Cardiac septum (tissue), 1 donor: ENCODE measurements at regions not wholly inside any gene's neighbourhood (a gene's known extent, or its start where the extent isn't known, plus 50 kb on each side); places are given as distances from the start of the nearest gene placed in this dataset.
"Not testable (repeated sequence)": the region's sequence is repeated elsewhere in the genome, so short reads cannot be mapped to it uniquely, and the experiment has no call there.

Source experiments
- DNase-seq: peaks from one replicate; pipeline ENCODE4 v3.0.0-alpha.2; 2020; ENCODE audit warnings: low spot score
- intact Hi-C: fragments of 100-400 bp; cut with DNase I; formaldehyde crosslinking; loops from one replicate; pipeline ENCODE4 v1.14.0; 2022
- donor health status: DM: no; HTN: no; CAD: no.

GRCh38 chr20:24842918-24843715 is 106.0 kb upstream of the CST7 start:
- intact Hi-C loops = no loop called here
- DNase-seq = no peak

DNA sequence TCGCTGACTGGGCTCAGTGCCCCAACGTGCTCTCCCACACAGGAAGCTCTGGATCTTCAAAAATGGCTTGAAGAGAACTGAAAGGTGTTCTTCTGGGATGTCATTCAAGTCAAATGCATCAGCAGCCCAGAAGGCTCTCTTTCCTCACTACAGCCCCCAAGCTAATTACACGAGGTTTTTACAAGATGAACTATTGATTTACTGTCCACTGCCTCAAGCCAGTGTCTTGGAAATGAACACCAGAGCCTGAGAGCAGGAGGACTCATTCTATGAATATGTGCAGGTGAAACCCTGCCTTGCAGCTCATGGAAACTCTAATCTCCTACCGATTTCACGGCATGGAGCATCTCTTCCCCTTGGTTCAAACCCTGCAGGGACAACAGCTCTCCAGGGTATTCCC is 98.9 kb upstream of the CST7 start:
- DNase-seq = peak; percentile 41
- intact Hi-C loops = no loop called here

- intact Hi-C loops = no loop called here
- DNase-seq = no peak
Observed at GRCh38 chr20:24851346-24852019, 97.6 kb upstream of the CST7 start.

DNA sequence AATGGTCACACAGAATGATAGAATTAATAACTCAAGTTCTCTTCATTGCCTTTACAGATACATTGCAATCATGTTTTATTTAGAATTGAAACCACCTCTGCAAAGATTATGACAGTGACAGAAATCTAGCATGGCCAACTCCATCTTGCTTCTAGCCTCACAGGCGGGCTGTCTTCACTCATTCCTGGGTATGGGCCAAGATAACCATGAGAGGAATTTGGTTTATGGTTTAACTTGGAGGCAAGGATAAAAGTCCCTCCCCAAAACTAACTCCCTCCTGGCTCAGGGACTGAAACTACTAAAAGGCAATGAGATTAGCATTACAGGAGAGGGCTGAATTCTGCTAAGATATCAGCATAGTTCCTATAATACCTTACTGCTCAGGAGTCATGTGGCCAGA is 95.2 kb upstream of the CST7 start:
- peak; percentile 22 for DNase-seq
- intact Hi-C loops = no loop called here

DNA sequence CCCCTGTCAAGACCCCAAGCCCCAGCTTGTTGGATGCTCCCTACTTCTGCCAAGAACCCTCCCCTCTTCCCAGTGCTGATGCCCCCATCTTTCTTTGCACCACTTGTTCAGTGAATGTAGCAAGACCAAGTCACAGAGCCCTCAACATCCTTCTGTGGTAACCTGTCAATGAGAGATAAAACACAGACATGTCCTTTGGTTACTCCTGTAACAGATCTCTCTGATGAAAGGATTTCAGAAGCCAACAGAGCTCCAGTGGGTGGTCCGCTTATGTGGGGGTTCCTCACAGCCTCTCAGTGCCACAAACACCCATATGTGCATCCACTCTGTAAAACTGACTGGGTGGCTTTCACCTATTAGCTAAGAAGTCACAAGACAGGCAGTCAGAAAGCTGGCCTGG is 93.2 kb upstream of the CST7 start:
- no peak for DNase-seq
- intact Hi-C loops = no loop called here

DNA sequence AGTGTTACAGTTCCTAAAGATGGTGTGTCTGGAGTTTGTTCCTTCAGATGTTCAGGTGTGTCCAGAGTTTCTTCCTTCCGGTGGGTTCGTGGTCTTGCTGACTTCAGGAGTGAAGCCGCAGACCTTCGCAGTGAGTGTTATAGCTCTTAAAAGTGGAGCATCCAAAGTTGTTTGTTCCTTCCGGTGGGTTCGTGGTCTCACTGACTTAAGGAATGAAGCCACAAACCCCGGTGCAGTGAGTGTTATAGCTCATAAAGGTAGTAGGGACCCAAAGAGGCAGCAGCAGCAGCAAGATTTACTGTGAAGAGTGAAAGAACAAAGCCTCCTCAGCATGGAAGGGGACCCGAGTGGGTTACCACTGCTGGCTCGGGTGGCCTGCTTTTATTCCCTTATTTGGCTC is 90.6 kb upstream of the CST7 start:
- DNase-seq, intact Hi-C loops: not testable (repeated sequence)

GRCh38 chr20:24859539-24859938 is 89.5 kb upstream of the CST7 start:
- intact Hi-C loops = no loop called here
- DNase-seq = no peak

- no peak for DNase-seq
- intact Hi-C loops = no loop called here
Observed at GRCh38 chr20:24862186-24862585, 86.9 kb upstream of the CST7 start.

DNA sequence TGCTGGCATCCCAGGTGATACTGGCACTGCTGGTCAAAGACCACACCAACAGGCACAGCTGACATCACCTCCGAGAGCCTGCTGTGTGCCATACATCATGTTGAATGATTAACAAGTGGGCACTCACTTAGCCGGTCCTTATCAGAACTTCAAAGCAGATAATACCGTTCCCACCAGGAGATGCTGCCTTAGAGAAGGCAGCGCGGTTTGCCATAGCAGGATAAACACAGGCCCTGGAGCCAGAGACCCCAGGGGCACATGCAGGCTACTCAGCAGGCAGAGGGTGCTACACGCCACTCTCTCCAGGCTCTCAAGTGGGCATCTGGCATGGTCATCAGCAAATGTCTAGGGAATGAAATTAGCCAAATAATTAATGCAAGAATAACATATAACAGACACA is 86.5 kb upstream of the CST7 start:
- intact Hi-C loops = no loop called here
- no peak for DNase-seq

GRCh38 chr20:24863356-24863755 is 85.7 kb upstream of the CST7 start:
- intact Hi-C loops = no loop called here
- no peak for DNase-seq

GRCh38 chr20:24866008-24866407 is 83.1 kb upstream of the CST7 start:
- intact Hi-C loops = no loop called here

DNA sequence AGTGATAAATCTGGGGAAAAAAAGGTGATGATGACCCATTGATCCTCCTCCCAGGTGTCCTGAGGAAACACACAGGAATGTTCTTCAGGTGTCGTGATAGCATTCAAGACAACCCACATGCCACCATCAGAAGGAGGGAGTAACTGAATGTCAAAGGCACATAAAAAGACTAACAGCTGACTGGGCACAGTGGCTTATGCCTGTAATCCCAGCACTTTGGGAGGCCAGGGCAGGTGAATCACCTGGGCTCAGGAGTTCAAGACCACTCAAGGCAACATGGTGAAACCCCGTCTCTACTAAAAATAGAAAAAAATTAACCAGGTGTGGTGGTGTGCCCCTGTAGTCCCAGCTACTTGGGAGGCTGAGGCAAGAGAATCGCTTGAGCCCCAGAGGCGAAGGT is 82.3 kb upstream of the CST7 start:
- intact Hi-C loops = no loop called here
- DNase-seq = no peak

More at GRCh38 chr20:24866008-24866407, 83.1 kb upstream of the CST7 start:
- DNase-seq = no peak

- DNase-seq = no peak
Observed at GRCh38 chr20:24867556-24867955, 81.5 kb upstream of the CST7 start.

GRCh38 chr20:24868396-24868927 is 80.6 kb upstream of the CST7 start:
- no peak for DNase-seq
- intact Hi-C loops = no loop called here

More at GRCh38 chr20:24867556-24867955, 81.5 kb upstream of the CST7 start:
- intact Hi-C loops = no loop called here

DNA sequence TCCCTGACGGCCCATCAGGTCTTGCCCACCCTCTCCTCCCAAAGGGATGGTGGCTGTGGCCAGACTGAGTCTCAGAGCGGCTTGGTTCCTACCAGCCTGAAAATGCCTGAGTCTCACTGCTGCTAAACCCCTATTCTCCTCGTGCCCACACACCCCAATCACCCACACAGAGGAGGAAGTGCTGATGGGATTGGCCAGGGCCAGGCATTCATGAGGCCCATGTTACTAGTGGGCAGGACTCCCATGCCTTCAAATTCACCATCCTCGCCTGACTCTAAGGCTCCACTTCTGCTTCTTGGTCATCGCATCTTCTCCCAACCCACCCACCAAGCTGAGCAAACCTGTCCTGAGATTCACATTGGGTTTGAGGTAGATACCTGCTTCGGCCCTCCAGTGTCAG is 80.1 kb upstream of the CST7 start:
- intact Hi-C loops = no loop called here

GRCh38 chr20:24870057-24870456 is 79.0 kb upstream of the CST7 start:
- intact Hi-C loops = no loop called here
- no peak for DNase-seq

More for the DNA sequence above, 80.1 kb upstream of the CST7 start:
- no peak for DNase-seq

GRCh38 chr20:24870881-24871280 is 78.2 kb upstream of the CST7 start:
- intact Hi-C loops = no loop called here
- DNase-seq = no peak

DNA sequence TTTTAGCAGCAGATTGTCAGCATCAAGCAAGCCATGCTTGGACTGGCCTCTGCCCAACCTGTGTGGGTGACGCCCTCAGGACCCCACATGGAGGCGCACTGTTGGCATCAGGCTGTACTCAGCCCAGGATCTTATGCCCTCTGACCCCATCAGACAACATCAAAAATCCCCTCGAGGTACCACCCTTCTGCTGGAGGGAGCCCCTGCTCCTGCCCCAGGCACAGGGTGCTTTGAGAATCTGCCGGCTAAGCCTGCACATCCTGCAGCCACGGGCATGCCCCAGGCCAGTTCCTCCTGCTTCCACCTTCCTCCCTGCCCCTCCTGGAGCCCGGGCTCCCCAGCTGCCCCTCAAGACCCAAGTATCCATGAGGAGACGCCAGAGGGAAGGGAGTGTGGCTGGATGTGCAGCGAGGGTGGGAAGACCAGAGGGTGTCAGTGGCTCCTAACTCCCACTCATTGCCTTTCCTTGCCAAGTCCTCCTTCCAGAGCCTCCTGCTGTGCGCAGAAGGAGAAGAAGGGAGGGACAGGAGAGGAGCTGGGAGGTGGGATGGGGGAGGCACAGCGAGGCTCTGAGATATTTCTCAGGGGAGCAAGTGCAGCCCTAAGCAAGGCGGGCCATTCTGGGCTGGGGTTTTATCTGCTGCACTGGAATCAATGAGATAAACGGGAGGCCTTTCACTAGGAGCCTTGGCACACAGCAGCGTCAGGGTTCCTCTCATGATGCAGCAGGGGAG is 77.4 kb upstream of the CST7 start:
- intact Hi-C loops = no loop called here
- no peak for DNase-seq

DNA sequence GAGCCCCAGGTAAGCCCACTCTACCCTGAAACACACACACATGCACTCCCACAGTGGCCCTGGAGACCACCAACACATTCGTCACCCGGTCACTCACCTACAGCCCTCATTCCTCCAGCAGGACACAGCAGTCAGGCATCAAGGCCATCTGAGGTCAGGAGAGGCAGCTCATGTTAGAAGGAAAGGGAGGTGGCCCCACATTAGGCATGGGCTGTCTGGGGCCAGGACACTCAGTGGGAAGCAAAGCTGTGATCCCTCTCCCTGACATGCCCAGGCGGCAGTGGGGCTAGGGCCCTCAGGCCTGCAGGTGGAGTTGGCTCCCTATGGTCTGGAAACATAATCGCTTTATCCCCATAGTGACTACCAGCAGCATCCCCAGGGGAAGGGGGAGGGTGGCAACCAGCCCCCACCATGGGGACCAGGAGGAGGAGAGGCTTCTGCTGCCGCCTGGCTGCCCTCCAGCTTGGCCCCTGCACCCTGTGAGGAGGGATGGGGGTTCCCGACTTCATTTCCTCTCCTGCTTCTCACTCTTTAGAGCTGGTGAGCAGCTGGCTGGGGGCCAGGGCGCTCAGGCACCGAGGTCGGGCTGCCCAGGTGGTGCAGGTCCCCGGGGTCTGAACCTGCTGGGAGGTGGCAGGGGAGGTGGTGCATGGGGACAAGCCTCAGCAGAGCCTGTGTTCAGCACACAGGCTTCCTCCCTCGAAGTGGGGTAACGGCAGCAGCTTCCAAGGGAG is 76.6 kb upstream of the CST7 start:
- intact Hi-C loops = no loop called here
- no peak for DNase-seq
